Ovary (tissue), 3 donors: ENCODE measurements at regions not wholly inside any gene's neighbourhood (a gene's known extent, or its start where the extent isn't known, plus 50 kb on each side); places are given as distances from the start of the nearest gene placed in this dataset.

ENCODE experiments used
- CTCF ChIP-seq, 3 donors: fragments of 450-650 bp in 2 of 3; fragments of 200-600 bp in 1 of 3; IDR thresholded peaks; one replicate each; pipeline versions ENCODE4 v1.5.1 to v1.8.0; 2016 to 2022; ENCODE audit warnings: antibody characterized with exemption in 3 of 3, mild to moderate bottlenecking in 1 of 3
- EP300 ChIP-seq: sonication (generic); formaldehyde crosslinking; IDR thresholded peaks from one replicate; pipeline ENCODE4 v1.6.1; 2017; ENCODE audit warnings: antibody characterized with exemption
- POLR2A ChIP-seq: fragments of 450-650 bp; IDR thresholded peaks from one replicate; pipeline ENCODE4 v1.6.1; 2017; ENCODE audit warnings: antibody characterized with exemption, mild to moderate bottlenecking, moderate library complexity
- donor health status: DM: no; HTN: no; CAD: no.

GRCh38 chr4:27245216-27245615 is 384.6 kb downstream of the STIM2 start:
- no peak for TF ChIP-seq POLR2A
- no peak for TF ChIP-seq CTCF (IDR thresholded peaks at IDR 0.05)
- no peak for TF ChIP-seq EP300
